Omental fat pad (tissue), 3 donors: ENCODE measurements at regions not wholly inside any gene's neighbourhood (a gene's known extent, or its start where the extent isn't known, plus 50 kb on each side); places are given as distances from the start of the nearest gene placed in this dataset.

Experiments
- ATAC-seq: fragments of 150-250 bp; one replicate; pipeline ENCODE4 v1.9.1; 2016; ENCODE audit warnings: mild to moderate bottlenecking, moderate library complexity; ENCODE audit not compliant: low FRiP score
- DNase-seq: peaks from one replicate; pipeline ENCODE4 v3.0.0-alpha.2; 2019; ENCODE audit warnings: low spot score
- CTCF ChIP-seq, 3 donors: fragments of 450-650 bp; IDR thresholded peaks; one replicate each; pipeline ENCODE4 v1.5.1; 2016 to 2017; ENCODE audit warnings: antibody characterized with exemption in 3 of 3, mild to moderate bottlenecking in 3 of 3, moderate library complexity in 2 of 3

GRCh38 chr15:94722024-94722636 is 490.8 kb downstream of the MCTP2 start:
- TF ChIP-seq CTCF (IDR thresholded peaks at IDR 0.05), result no peak
- ATAC-seq (no peak), DNase-seq (no peak)

- DNase-seq (no peak), ATAC-seq (no peak)
- no peak for TF ChIP-seq CTCF (IDR thresholded peaks at IDR 0.05)
Observed at GRCh38 chr15:94723801-94724200, 492.4 kb downstream of the MCTP2 start.

GRCh38 chr15:94731286-94731685 is 499.9 kb downstream of the MCTP2 start:
- TF ChIP-seq CTCF (IDR thresholded peaks at IDR 0.05), result no peak
- no peak for ATAC-seq
- no peak for DNase-seq

GRCh38 chr15:94734460-94734859 is 503.1 kb downstream of the MCTP2 start:
- DNase-seq, result no peak

GRCh38 chr15:94736236-94736635 is 504.9 kb downstream of the MCTP2 start:
- no peak for TF ChIP-seq CTCF (IDR thresholded peaks at IDR 0.05)
- ATAC-seq (no peak), DNase-seq (no peak)

More at GRCh38 chr15:94734460-94734859, 503.1 kb downstream of the MCTP2 start:
- TF ChIP-seq CTCF (IDR thresholded peaks at IDR 0.05), result no peak
- ATAC-seq, result no peak

- ATAC-seq (no peak), DNase-seq (no peak)
- TF ChIP-seq CTCF (IDR thresholded peaks at IDR 0.05), result no peak
Observed at GRCh38 chr15:94739639-94740038, 508.3 kb downstream of the MCTP2 start.

- ATAC-seq (no peak), DNase-seq (no peak)
- TF ChIP-seq CTCF (IDR thresholded peaks at IDR 0.05), result no peak
Observed at GRCh38 chr15:94740469-94740868, 509.1 kb downstream of the MCTP2 start.
